H1 (cell line): ENCODE measurements at regions not wholly inside any gene's neighbourhood (a gene's known extent, or its start where the extent isn't known, plus 50 kb on each side); places are given as distances from the start of the nearest gene placed in this dataset.
A peak's percentile ranks its signal among the peaks of the same experiment; 100 is the strongest.

Experiments used
- CTCF ChIA-PET: fragments of 300-600 bp; sonication (Branson Sonifier 250); formaldehyde crosslinking; loops from one replicate; lab custom pipeline; 2021; ENCODE audit not compliant: partially characterized antibody; lab: Charles Lee
- POLR2A ChIA-PET: fragments of 300-600 bp; sonication (Branson Sonifier 250); formaldehyde crosslinking; loops from one replicate; lab custom pipeline; 2021; ENCODE audit warnings: inconsistent platforms; ENCODE audit not compliant: partially characterized antibody; lab: Charles Lee
- DNase-seq, 2 experiments: peaks; one replicate each; pipeline versions ENCODE4 v3.0.0 to v3.0.0-alpha.2; 2010 to 2022; ENCODE audit warnings: low spot score in 2 of 2, low read depth in 1 of 2, mixed read lengths in 1 of 2
- FAIRE-seq: peaks from 2 replicates; lab custom pipeline; 2011; peaks lifted over from hg19 to GRCh38; lab: Jason Lieb, UNC
- H2AFZ ChIP-seq: 2 replicates; pipeline ENCODE4 v1.8.1; 2012; ENCODE audit warnings: low read length, inconsistent platforms
- H2AK5ac ChIP-seq: 2 replicates; pipeline ENCODE4 v1.6.1; 2013; ENCODE audit warnings: low read depth, low read length
- H2BK120ac ChIP-seq: replicated peaks from 2 replicates; pipeline ENCODE3; 2013; ENCODE audit warnings: low read depth, low read length, inconsistent platforms
- H2BK12ac ChIP-seq: 2 replicates; pipeline ENCODE4 v1.6.1; 2013; ENCODE audit warnings: low read depth, low read length
- H2BK15ac ChIP-seq: 2 replicates; pipeline ENCODE4 v1.6.1; 2013; ENCODE audit warnings: low read length
- H2BK20ac ChIP-seq: 2 replicates; pipeline ENCODE4 v1.6.1; 2013; ENCODE audit warnings: low read length
- H2BK5ac ChIP-seq: 2 replicates; pipeline ENCODE4 v1.6.1; 2013; ENCODE audit warnings: low read depth, low read length
- H3K14ac ChIP-seq: 2 replicates; pipeline ENCODE4 v1.6.1; 2013; ENCODE audit warnings: inconsistent platforms; ENCODE audit not compliant: insufficient read length
- H3K18ac ChIP-seq: 2 replicates; pipeline ENCODE4 v1.6.1; 2013; ENCODE audit warnings: low read length; ENCODE audit errors: extremely low read depth
- H3K23ac ChIP-seq: 2 replicates; pipeline ENCODE4 v1.6.1; 2013; ENCODE audit warnings: inconsistent platforms; ENCODE audit not compliant: insufficient read length
- H3K23me2 ChIP-seq: 2 replicates; pipeline ENCODE4 v1.6.1; 2013; ENCODE audit warnings: low read depth, low read length
- H3K27ac ChIP-seq: 2 replicates; pipeline ENCODE4 v1.6.1; 2011; ENCODE audit warnings: low read depth, low read length, inconsistent platforms
- H3K27me3 ChIP-seq, 4 experiments: replicated peaks in 1 of 4; 1 replicate in 1 of 4; 2 replicates in 3 of 4; pipeline versions ENCODE4 v1.6.1 to v1.8.1; 2011 to 2013; ENCODE audit warnings: low read length in 3 of 4, mild to moderate bottlenecking in 3 of 4, inconsistent platforms in 2 of 4, mixed read lengths in 2 of 4, moderate library complexity in 1 of 4; ENCODE audit not compliant: control insufficient read depth in 3 of 4, insufficient read depth in 3 of 4; ENCODE audit errors: extremely low read depth in 1 of 4
- H3K36me3 ChIP-seq, 4 experiments: 2 replicates each; pipeline versions ENCODE4 v1.6.1 to v1.8.1; 2011 to 2013; ENCODE audit warnings: mild to moderate bottlenecking in 4 of 4, low read length in 3 of 4, moderate library complexity in 2 of 4, control low read depth in 1 of 4, inconsistent platforms in 1 of 4; ENCODE audit not compliant: insufficient read depth in 4 of 4, control insufficient read depth in 2 of 4
- H3K4ac ChIP-seq: replicated peaks from 2 replicates; pipeline ENCODE3; 2013; ENCODE audit warnings: low read length, low read depth, mixed read lengths, inconsistent platforms; ENCODE audit not compliant: insufficient read length
- H3K4me1 ChIP-seq, 4 experiments: replicated peaks in 1 of 4; 1 replicate in 1 of 4; 2 replicates in 3 of 4; pipeline versions ENCODE4 v1.6.1 to v1.8.1; 2011 to 2013; ENCODE audit warnings: low read length in 3 of 4, inconsistent platforms in 2 of 4, mixed read lengths in 1 of 4; ENCODE audit not compliant: insufficient read depth in 4 of 4, control insufficient read depth in 3 of 4
- H3K4me2 ChIP-seq, 2 experiments: 2 replicates each; pipeline versions ENCODE4 v1.6.1 to v1.8.1; 2011 to 2013; ENCODE audit warnings: low read depth in 2 of 2, low read length in 2 of 2, control low read depth in 1 of 2, inconsistent platforms in 1 of 2, mild to moderate bottlenecking in 1 of 2; ENCODE audit not compliant: insufficient read depth in 1 of 2
- H3K4me3 ChIP-seq, 4 experiments: fragments of 200-600, 300-600 bp in 1 of 4; sonication (generic), shearing (Covaris generic), sonication (Bioruptor Twin) in 1 of 4; 2 replicates each; pipeline versions ENCODE4 v1.5.1 to v1.8.1; 2011 to 2016; ENCODE audit warnings: low read length in 4 of 4, low read depth in 3 of 4, control low read depth in 2 of 4, inconsistent platforms in 2 of 4, mild to moderate bottlenecking in 2 of 4, mixed read lengths in 1 of 4, moderate library complexity in 1 of 4; ENCODE audit not compliant: insufficient read depth in 2 of 4; ENCODE audit errors: extremely low read depth in 1 of 4
- H3K56ac ChIP-seq: replicated peaks from 2 replicates; pipeline ENCODE3; 2013; ENCODE audit warnings: low read depth, mild to moderate bottlenecking, mixed read lengths, low read length, inconsistent platforms; ENCODE audit not compliant: insufficient read length
- H3K79me1 ChIP-seq: 2 replicates; pipeline ENCODE4 v1.6.1; 2013; ENCODE audit warnings: low read depth, low read length, control low read depth
- H3K79me2 ChIP-seq, 2 experiments: 2 replicates each; pipeline versions ENCODE4 v1.6.1 to v1.8.1; 2012 to 2013; ENCODE audit warnings: low read length in 2 of 2, mild to moderate bottlenecking in 2 of 2, inconsistent platforms in 1 of 2; ENCODE audit not compliant: insufficient read depth in 2 of 2, control insufficient read depth in 1 of 2
- H3K9ac ChIP-seq, 4 experiments: replicated peaks in 1 of 4; 1 replicate in 1 of 4; 2 replicates in 3 of 4; pipeline versions ENCODE4 v1.6.1 to v1.8.1; 2011 to 2013; ENCODE audit warnings: low read depth in 3 of 4, low read length in 3 of 4, control low read depth in 2 of 4, mild to moderate bottlenecking in 2 of 4, moderate library complexity in 2 of 4, inconsistent platforms in 1 of 4; ENCODE audit errors: extremely low read depth in 1 of 4
- H3K9me3 ChIP-seq, 2 experiments: 2 replicates each; pipeline versions ENCODE4 v1.6.1 to v1.8.1; 2012 to 2013; ENCODE audit warnings: mild to moderate bottlenecking in 2 of 2, moderate library complexity in 2 of 2, control low read depth in 1 of 2, inconsistent platforms in 1 of 2, low read depth in 1 of 2, low read length in 1 of 2, mixed read lengths in 1 of 2; ENCODE audit not compliant: insufficient read depth in 2 of 2
- H4K20me1 ChIP-seq, 2 experiments: replicated peaks in 1 of 2; 2 replicates each; pipeline versions ENCODE3 to v1.8.1; 2011 to 2013; ENCODE audit warnings: inconsistent platforms in 2 of 2, low read length in 2 of 2, mild to moderate bottlenecking in 1 of 2; ENCODE audit not compliant: insufficient read depth in 2 of 2, control insufficient read depth in 1 of 2
- H4K5ac ChIP-seq: 2 replicates; pipeline ENCODE4 v1.6.1; 2013; ENCODE audit warnings: low read length, low read depth, mixed read lengths, inconsistent platforms; ENCODE audit not compliant: insufficient read length
- H4K8ac ChIP-seq: 2 replicates; pipeline ENCODE4 v1.8.0; 2013; ENCODE audit warnings: mild to moderate bottlenecking, moderate library complexity, low read length, inconsistent platforms; ENCODE audit not compliant: insufficient read depth; ENCODE audit errors: extremely low read depth
- H4K91ac ChIP-seq: replicated peaks from 2 replicates; pipeline ENCODE3; 2013; ENCODE audit warnings: low read length, mixed read lengths, inconsistent platforms; ENCODE audit not compliant: insufficient read length
- CBX5 ChIP-seq: fragments of 300-800, 300-1000 bp; sonication (generic); IDR thresholded peaks from 2 replicates; pipeline ENCODE4 v1.7.1; 2016; ENCODE audit warnings: antibody characterized with exemption, low read length, low read depth
- CBX8 ChIP-seq: fragments of 300-800, 300-1000 bp; sonication (generic); IDR thresholded peaks from 2 replicates; pipeline ENCODE4 v1.7.1; 2016; ENCODE audit warnings: low read depth, low read length, borderline replicate concordance
- CREB1 ChIP-seq: IDR thresholded peaks from 2 replicates; pipeline ENCODE4 v1.6.1; 2012; ENCODE audit warnings: inconsistent platforms
- EP300 ChIP-seq, 2 experiments: IDR thresholded peaks; 1 replicate in 1 of 2; 2 replicates in 1 of 2; pipeline ENCODE4 v1.6.1; 2011 to 2012; ENCODE audit warnings: low read depth in 2 of 2, low read length in 2 of 2, mild to moderate bottlenecking in 2 of 2, borderline replicate concordance in 1 of 2, inconsistent platforms in 1 of 2, moderate library complexity in 1 of 2
- MAFK ChIP-seq: IDR thresholded peaks from 2 replicates; pipeline ENCODE4 v1.6.1; 2012; ENCODE audit warnings: low read depth, mild to moderate bottlenecking, improper control_type of control experiment, low read length
- NANOG ChIP-seq: IDR thresholded peaks from 2 replicates; pipeline ENCODE4 v1.6.1; 2011; ENCODE audit warnings: low read length, low read depth, mild to moderate bottlenecking, inconsistent platforms; ENCODE audit not compliant: insufficient read depth, poor library complexity, severe bottlenecking
- RFX5 ChIP-seq: IDR thresholded peaks from 2 replicates; pipeline ENCODE4 v1.6.1; 2011; ENCODE audit warnings: low read depth, low read length, improper control_type of control experiment, borderline replicate concordance
- RXRA ChIP-seq: IDR thresholded peaks from 2 replicates; pipeline ENCODE4 v1.6.1; 2011; ENCODE audit warnings: low read depth, mild to moderate bottlenecking, low read length, moderate library complexity; ENCODE audit not compliant: insufficient read depth
- SIRT6 ChIP-seq: IDR thresholded peaks from one replicate; pipeline ENCODE4 v1.7.1; 2012; ENCODE audit warnings: low read length, inconsistent platforms
- SIX5 ChIP-seq: IDR thresholded peaks from 2 replicates; pipeline ENCODE4 v1.6.1; 2011; ENCODE audit warnings: mild to moderate bottlenecking, low read depth, low read length
- SP2 ChIP-seq: IDR thresholded peaks from 2 replicates; pipeline ENCODE4 v1.6.1; 2012; ENCODE audit warnings: mild to moderate bottlenecking, low read length, inconsistent platforms
- SP4 ChIP-seq: IDR thresholded peaks from 2 replicates; pipeline ENCODE4 v1.6.1; 2012; ENCODE audit warnings: low read length, inconsistent platforms
- TBP ChIP-seq: IDR thresholded peaks from 2 replicates; pipeline ENCODE4 v1.6.1; 2011; ENCODE audit warnings: low read depth, low read length, improper control_type of control experiment
- TEAD4 ChIP-seq: IDR thresholded peaks from 2 replicates; pipeline ENCODE4 v1.6.1; 2012; ENCODE audit warnings: low read depth, low read length, inconsistent platforms, mixed read lengths
- WGBS, 2 experiments: shearing (Covaris generic) in 1 of 2; methylation state at CpG; one replicate each; pipeline versions ENCODE4 v1.1.6 to v1.1.7; 2013 to 2015; ENCODE audit warnings: low lambda C conversion rate in 2 of 2, mixed read lengths in 2 of 2, inconsistent platforms in 1 of 2, low coverage in 1 of 2, missing lambda C conversion rate in 1 of 2; ENCODE audit not compliant: insufficient replicate concordance in 2 of 2, insufficient coverage in 1 of 2, insufficient read length in 1 of 2; ENCODE audit errors: extremely low coverage in 1 of 2, missing lambda C conversion rate in 1 of 2; 5-methylcytosine and 5-hydroxymethylcytosine counted together

DNA sequence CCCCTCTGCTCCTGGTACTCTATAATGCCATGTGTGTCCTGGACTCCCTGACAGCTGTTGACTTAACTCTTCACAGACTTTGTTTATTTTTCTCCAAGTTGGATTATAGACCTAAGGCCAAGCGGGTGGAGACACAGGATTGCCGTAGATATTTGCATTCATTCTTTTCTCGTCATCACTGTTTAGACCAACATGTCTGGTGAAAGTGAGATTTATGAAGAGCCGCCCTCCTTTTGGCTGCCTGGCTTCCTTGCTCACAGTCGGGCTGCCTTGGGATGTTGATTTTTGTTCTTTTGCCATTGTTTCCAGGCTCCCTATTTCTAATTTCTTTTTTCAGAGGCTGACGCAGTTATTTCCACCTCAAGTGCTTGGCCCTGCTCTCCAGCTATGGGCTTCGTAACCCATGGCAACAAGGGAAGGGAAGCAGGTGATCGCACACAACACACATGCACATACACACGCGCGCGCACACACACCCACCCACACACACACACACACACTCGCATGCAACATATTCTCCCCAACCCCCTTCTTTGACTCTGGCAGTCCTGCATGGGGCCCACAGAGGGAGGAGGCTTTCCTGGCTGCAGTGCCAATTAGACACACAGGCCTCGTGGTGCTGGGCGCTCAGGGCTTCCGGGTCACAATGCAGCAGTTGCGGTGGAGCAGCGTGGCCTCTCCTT, 296.5 kb downstream of the MTX2 start:
- H2BK20ac ChIP-seq, result no peak overlapping the region
- no peaks in the 10 kb centered on the region for H3K9me3 ChIP-seq
- FAIRE-seq, result no peak
- H3K4me3 ChIP-seq, result no peak overlapping the region
- H3K27me3 ChIP-seq, result no peaks in the 10 kb centered on the region
- H3K79me2 ChIP-seq, result no peaks in the 10 kb centered on the region
- no peak overlapping the region for H2AFZ ChIP-seq
- H4K8ac ChIP-seq, result no peak overlapping the region; the same call in 1 of the 2 replicates
- no peaks in the 10 kb centered on the region for H3K36me3 ChIP-seq
- no peak overlapping the region for H2BK5ac ChIP-seq
- no peak overlapping the region for H2AK5ac ChIP-seq
- POLR2A ChIA-PET, result no interaction called here
- H4K20me1 ChIP-seq, result no peaks in the 10 kb centered on the region
- no peak overlapping the region for H2BK15ac ChIP-seq
- no peak overlapping the region for H3K27ac ChIP-seq
- no peak overlapping the region for H4K91ac ChIP-seq
- CTCF ChIA-PET, result interaction anchor here (0.6 to 1.5 kb wide), 4 partner anchors 264 to 426 kb away, joined by 3 to 5 read pairs (median 4); no protein-coding TSS in a partner anchor
- H4K5ac ChIP-seq, result no peak overlapping the region
- WGBS, 2 experiments, result 95% methylated on average over 18 of the region's 18 CpGs; no CpG with 5 or more reads in 1 of the 2 experiments
- no peaks in the 10 kb centered on the region for H3K79me1 ChIP-seq
- TF ChIP-seq SIX5, result no peak
- TF ChIP-seq CBX8, result no peak
- no peak for TF ChIP-seq TBP
- TF ChIP-seq CREB1, result no peak
- no peak for TF ChIP-seq SP4
- TF ChIP-seq EP300 (IDR thresholded peaks at IDR 0.05; ENCODE audit: borderline replicate concordance in 1 of 2, low read depth in 2 of 2, low read length in 2 of 2), result no peak
- TF ChIP-seq SP2, result no peak
- TF ChIP-seq TEAD4, result no peak
- TF ChIP-seq CBX5, result no peak
- TF ChIP-seq RFX5, result no peak
- no peak for TF ChIP-seq NANOG
- TF ChIP-seq SIRT6, result no peak
- TF ChIP-seq MAFK, result no peak
- TF ChIP-seq RXRA, result no peak
- no peak overlapping the region for H3K18ac ChIP-seq
- no peaks in the 10 kb centered on the region; a peak in 1 of 7 replicates for H3K4me1 ChIP-seq
- H3K23me2 ChIP-seq, result no peaks in the 10 kb centered on the region; the same call in 1 of the 2 replicates
- peak overlapping the region; percentile 42 for H3K23ac ChIP-seq
- no peak overlapping the region for H3K4me2 ChIP-seq
- H2BK12ac ChIP-seq, result no peak overlapping the region
- no peak overlapping the region for H3K9ac ChIP-seq
- no peak overlapping the region for H3K4ac ChIP-seq
- H3K14ac ChIP-seq, result no peak overlapping the region
- H2BK120ac ChIP-seq, result no peak overlapping the region
- no peak for DNase-seq
- no peak overlapping the region for H3K56ac ChIP-seq
